Omental fat pad (tissue), 3 donors: ENCODE measurements at regions not wholly inside any gene's neighbourhood (a gene's known extent, or its start where the extent isn't known, plus 50 kb on each side); places are given as distances from the start of the nearest gene placed in this dataset.

ENCODE experiments used
- ATAC-seq: fragments of 150-250 bp; one replicate; pipeline ENCODE4 v1.9.1; 2016; ENCODE audit warnings: mild to moderate bottlenecking, moderate library complexity; ENCODE audit not compliant: low FRiP score
- DNase-seq: peaks from one replicate; pipeline ENCODE4 v3.0.0-alpha.2; 2019; ENCODE audit warnings: low spot score
- TF ChIP-seq, protein P1 (sequence below), 3 donors: fragments of 450-650 bp; IDR thresholded peaks; one replicate each; pipeline ENCODE4 v1.5.1; 2016 to 2017; ENCODE audit warnings: antibody characterized with exemption in 3 of 3, mild to moderate bottlenecking in 3 of 3, moderate library complexity in 2 of 3

GRCh38 chr14:83568141-83568540 lies 1961.8 kb upstream of the FLRT2 start:
- TF ChIP-seq, protein P1, sequence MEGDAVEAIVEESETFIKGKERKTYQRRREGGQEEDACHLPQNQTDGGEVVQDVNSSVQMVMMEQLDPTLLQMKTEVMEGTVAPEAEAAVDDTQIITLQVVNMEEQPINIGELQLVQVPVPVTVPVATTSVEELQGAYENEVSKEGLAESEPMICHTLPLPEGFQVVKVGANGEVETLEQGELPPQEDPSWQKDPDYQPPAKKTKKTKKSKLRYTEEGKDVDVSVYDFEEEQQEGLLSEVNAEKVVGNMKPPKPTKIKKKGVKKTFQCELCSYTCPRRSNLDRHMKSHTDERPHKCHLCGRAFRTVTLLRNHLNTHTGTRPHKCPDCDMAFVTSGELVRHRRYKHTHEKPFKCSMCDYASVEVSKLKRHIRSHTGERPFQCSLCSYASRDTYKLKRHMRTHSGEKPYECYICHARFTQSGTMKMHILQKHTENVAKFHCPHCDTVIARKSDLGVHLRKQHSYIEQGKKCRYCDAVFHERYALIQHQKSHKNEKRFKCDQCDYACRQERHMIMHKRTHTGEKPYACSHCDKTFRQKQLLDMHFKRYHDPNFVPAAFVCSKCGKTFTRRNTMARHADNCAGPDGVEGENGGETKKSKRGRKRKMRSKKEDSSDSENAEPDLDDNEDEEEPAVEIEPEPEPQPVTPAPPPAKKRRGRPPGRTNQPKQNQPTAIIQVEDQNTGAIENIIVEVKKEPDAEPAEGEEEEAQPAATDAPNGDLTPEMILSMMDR (IDR thresholded peaks at IDR 0.05) = no peak
- ATAC-seq = no peak
- DNase-seq = no peak

- ATAC-seq = no peak
- no peak for DNase-seq
- TF ChIP-seq, protein P1 (IDR thresholded peaks at IDR 0.05) = no peak
Measured at GRCh38 chr14:83575301-83575700, 1954.6 kb upstream of the FLRT2 start.

GRCh38 chr14:83583201-83583600 lies 1946.7 kb upstream of the FLRT2 start:
- TF ChIP-seq, protein P1 (IDR thresholded peaks at IDR 0.05) = no peak
- ATAC-seq (no peak), DNase-seq (no peak)

DNA sequence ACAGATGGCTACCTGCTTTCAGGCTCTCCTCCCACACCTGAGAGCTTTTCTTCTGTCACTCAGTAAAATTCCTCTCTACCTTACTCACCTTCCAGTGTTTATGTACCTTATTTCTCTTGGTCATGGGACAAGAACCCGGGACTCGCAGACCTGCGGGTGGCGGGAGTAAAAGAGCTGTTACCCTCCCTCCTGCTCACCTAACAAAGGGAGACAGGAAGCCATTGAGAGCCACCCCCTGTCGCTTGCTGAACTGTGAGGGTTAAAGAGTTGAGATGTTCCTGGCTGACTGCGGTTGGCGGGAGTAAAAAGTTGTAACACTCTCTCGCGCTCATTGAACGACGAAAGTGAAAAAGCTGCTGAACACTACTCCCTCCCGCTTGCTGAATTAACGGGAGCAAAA lies 1935.1 kb upstream of the FLRT2 start:
- TF ChIP-seq, protein P1 (IDR thresholded peaks at IDR 0.05) = no peak
- ATAC-seq (no peak), DNase-seq (no peak)

GRCh38 chr14:83607682-83608081 lies 1922.3 kb upstream of the FLRT2 start:
- no peak for DNase-seq
- ATAC-seq = no peak
- TF ChIP-seq, protein P1 (IDR thresholded peaks at IDR 0.05) = no peak

DNA sequence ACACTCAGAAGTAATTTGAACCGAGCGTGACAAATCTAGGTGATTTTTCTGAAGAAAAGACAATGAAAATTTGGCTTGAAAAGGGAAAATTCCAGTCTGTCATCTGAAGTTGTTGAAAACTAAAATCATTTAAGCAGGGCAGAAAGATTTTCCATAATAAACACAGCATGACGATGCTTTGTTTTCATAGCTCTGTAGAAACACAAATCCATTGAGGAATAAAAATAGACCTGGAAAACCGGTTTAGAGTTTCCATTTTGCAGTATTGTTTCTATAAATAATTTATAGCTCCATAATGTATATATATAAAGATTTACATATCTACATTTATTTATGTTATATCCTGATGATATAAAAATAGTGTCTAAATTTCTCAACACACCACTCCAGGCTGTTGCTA lies 1918.5 kb upstream of the FLRT2 start:
- ATAC-seq (no peak), DNase-seq (no peak)
- TF ChIP-seq, protein P1 (IDR thresholded peaks at IDR 0.05) = no peak

- ATAC-seq = no peak
- no peak for DNase-seq
- TF ChIP-seq, protein P1 (IDR thresholded peaks at IDR 0.05) = no peak
Measured at GRCh38 chr14:83611906-83612390, 1918.0 kb upstream of the FLRT2 start.
